Spleen (tissue), 11 donors: ENCODE measurements at regions not wholly inside any gene's neighbourhood (a gene's known extent, or its start where the extent isn't known, plus 50 kb on each side); places are given as distances from the start of the nearest gene placed in this dataset.

Experiments
- DNase-seq: peaks from one replicate; pipeline ENCODE4 v3.0.0-alpha.2; 2020
- H3K27ac ChIP-seq, 8 donors: fragments of 200-600 bp; sonication (generic) in 7 of 8; 1 replicate in 4 of 8; 2 replicates in 4 of 8; pipeline versions ENCODE4 v1.5.0 to v1.8.0; 2016 to 2021; ENCODE audit warnings: inconsistent platforms in 4 of 8, mild to moderate bottlenecking in 4 of 8, moderate library complexity in 1 of 8
- H3K27me3 ChIP-seq, 7 donors: fragments of 200-600 bp; sonication (generic) in 6 of 7; replicated peaks in 1 of 7; 1 replicate in 4 of 7; 2 replicates in 3 of 7; pipeline versions ENCODE4 v1.5.0 to v1.8.0; 2016 to 2021; ENCODE audit warnings: inconsistent platforms in 3 of 7, mild to moderate bottlenecking in 1 of 7
- H3K36me3 ChIP-seq, 6 donors: fragments of 200-600 bp; sonication (generic) in 5 of 6; 1 replicate in 4 of 6; 2 replicates in 2 of 6; pipeline versions ENCODE4 v1.5.0 to v1.8.0; 2016 to 2021; ENCODE audit warnings: inconsistent platforms in 2 of 6
- H3K4me1 ChIP-seq, 6 donors: fragments of 200-600 bp; sonication (generic) in 5 of 6; 1 replicate in 3 of 6; 2 replicates in 3 of 6; pipeline versions ENCODE4 v1.5.0 to v1.8.0; 2016 to 2021; ENCODE audit warnings: inconsistent platforms in 3 of 6
- H3K4me3 ChIP-seq, 8 donors: fragments of 200-600 bp; sonication (generic) in 7 of 8; 1 replicate in 4 of 8; 2 replicates in 4 of 8; pipeline versions ENCODE4 v1.5.0 to v1.8.0; 2016 to 2021; ENCODE audit warnings: inconsistent platforms in 4 of 8, mild to moderate bottlenecking in 4 of 8, moderate library complexity in 2 of 8
- H3K9me3 ChIP-seq, 8 donors: fragments of 200-600 bp; sonication (generic) in 7 of 8; 1 replicate in 4 of 8; 2 replicates in 4 of 8; pipeline versions ENCODE4 v1.5.0 to v1.8.0; 2016 to 2021; ENCODE audit warnings: inconsistent platforms in 4 of 8
- POLR2A ChIP-seq, 3 donors: fragments of 450-650 bp; IDR thresholded peaks; one replicate each; pipeline ENCODE4 v1.5.1; 2017; ENCODE audit warnings: antibody characterized with exemption in 3 of 3, mild to moderate bottlenecking in 1 of 3
- POLR2AphosphoS5 ChIP-seq, 3 donors: sonication (generic); formaldehyde crosslinking; IDR thresholded peaks; one replicate each; pipeline ENCODE4 v1.5.1; 2017; ENCODE audit warnings: antibody characterized with exemption in 3 of 3
- whole genome bisulfite sequencing, 5 donors: extraction: QIAGEN DNeasy Blood & Tissue Kit in 3 of 5; methylation state at CpG; one replicate each; pipeline versions ENCODE4 v1.1.5 to v1.1.7; 2013 to 2018; 5-methylcytosine and 5-hydroxymethylcytosine counted together
- intact Hi-C: fragments of 100-400 bp; cut with DNase I; formaldehyde crosslinking; loops from one replicate; pipeline ENCODE4 v1.15.0; 2023; ENCODE audit warnings: low total_unique reads
- TF ChIP-seq, protein P1 (sequence below), 11 experiments: fragments of 200-600 bp in 7 of 11; fragments of 450-650 bp in 4 of 11; sonication (generic) in 4 of 11; IDR thresholded peaks in 8 of 11; conservative IDR thresholded peaks in 3 of 11; 1 replicate in 7 of 11; 2 replicates in 4 of 11; pipeline versions ENCODE4 v1.4.0 to v1.8.0; 2016 to 2021; ENCODE audit warnings: antibody characterized with exemption in 11 of 11, inconsistent platforms in 4 of 11, mild to moderate bottlenecking in 1 of 11
- donor health status: healthy with polysubstance abuse.
- donor health status: DM: no; HTN: no; CAD: no; lungs with moderate emphysema.
- donor health status: DM: no; HTN: no; CAD: no.
- donor health status: Bipolar disorder and iron deficiency.
- donor health status: healthy.
- donor health status: DM: no; HTN: no; CAD: no.
- donor health status: DM: yes; HTN: yes; CAD: no.

DNA sequence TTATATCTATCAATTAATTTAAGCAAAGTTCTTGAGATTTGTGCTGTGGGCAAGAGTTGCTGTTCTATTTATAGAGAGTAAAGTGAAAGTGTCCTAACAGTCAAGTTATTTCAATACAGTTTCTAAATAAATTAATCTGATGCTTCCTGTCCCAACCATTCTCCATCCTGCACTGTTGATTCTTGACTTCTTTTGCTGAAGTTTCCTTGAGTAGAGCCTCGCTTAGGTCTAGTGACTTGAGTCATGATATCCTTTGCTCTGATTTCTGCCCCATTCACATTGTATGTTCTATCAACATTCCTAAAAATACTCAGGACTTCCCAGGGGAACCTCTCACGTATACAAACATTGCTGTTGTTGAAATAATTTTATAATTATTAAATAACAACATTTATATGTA lies 498.4 kb upstream of the ALCAM start:
- no peak for DNase-seq
- H3K9me3 ChIP-seq: no peaks in the 10 kb centered on the region
- intact Hi-C loops: no loop called here
- no peaks in the 10 kb centered on the region for H3K4me1 ChIP-seq
- 53 to 78% (median 70%) methylated on average over 2 of the region's 2 CpGs for WGBS, 5 donors
- H3K36me3 ChIP-seq: no peaks in the 10 kb centered on the region
- H3K27ac ChIP-seq: no peak overlapping the region
- no peaks in the 10 kb centered on the region for H3K27me3 ChIP-seq
- no peak overlapping the region for H3K4me3 ChIP-seq
- TF ChIP-seq POLR2AphosphoS5 (IDR thresholded peaks at IDR 0.05): no peak
- TF ChIP-seq, protein P1, sequence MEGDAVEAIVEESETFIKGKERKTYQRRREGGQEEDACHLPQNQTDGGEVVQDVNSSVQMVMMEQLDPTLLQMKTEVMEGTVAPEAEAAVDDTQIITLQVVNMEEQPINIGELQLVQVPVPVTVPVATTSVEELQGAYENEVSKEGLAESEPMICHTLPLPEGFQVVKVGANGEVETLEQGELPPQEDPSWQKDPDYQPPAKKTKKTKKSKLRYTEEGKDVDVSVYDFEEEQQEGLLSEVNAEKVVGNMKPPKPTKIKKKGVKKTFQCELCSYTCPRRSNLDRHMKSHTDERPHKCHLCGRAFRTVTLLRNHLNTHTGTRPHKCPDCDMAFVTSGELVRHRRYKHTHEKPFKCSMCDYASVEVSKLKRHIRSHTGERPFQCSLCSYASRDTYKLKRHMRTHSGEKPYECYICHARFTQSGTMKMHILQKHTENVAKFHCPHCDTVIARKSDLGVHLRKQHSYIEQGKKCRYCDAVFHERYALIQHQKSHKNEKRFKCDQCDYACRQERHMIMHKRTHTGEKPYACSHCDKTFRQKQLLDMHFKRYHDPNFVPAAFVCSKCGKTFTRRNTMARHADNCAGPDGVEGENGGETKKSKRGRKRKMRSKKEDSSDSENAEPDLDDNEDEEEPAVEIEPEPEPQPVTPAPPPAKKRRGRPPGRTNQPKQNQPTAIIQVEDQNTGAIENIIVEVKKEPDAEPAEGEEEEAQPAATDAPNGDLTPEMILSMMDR (IDR thresholded peaks at IDR 0.05 in 8 of 11, conservative IDR thresholded peaks at IDR 0.05 in 3 of 11): no peak
- TF ChIP-seq POLR2A (IDR thresholded peaks at IDR 0.05): no peak

DNA sequence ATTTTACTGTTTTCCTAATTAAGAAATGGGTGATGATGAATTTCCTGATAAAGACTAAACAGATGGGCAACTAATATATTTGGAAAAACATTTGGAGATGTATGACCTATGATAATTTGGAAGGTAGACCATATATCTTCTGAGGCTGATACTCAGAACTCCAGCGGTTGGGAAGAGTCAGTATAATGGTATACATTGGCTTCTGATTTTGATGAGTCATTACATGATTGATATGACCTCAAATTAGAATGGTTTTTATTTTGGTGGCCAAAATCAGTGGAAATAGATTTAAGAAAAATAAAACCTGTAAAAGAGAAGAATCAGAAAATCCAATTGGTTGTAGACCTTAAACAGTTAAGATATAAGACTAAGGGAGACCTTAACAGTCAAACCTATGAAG lies 496.4 kb upstream of the ALCAM start:
- TF ChIP-seq, protein P1 (IDR thresholded peaks at IDR 0.05 in 8 of 11, conservative IDR thresholded peaks at IDR 0.05 in 3 of 11): no peak
- no peak for TF ChIP-seq POLR2AphosphoS5 (IDR thresholded peaks at IDR 0.05)
- no peak for TF ChIP-seq POLR2A (IDR thresholded peaks at IDR 0.05)
- intact Hi-C loops: no loop called here
- no peaks in the 10 kb centered on the region for H3K9me3 ChIP-seq
- H3K27me3 ChIP-seq: no peaks in the 10 kb centered on the region
- WGBS, 5 donors: 88 to 97% (median 93%) methylated on average over 1 of the region's 1 CpG
- H3K27ac ChIP-seq: no peak overlapping the region
- no peaks in the 10 kb centered on the region for H3K36me3 ChIP-seq
- no peak for DNase-seq
- no peak overlapping the region for H3K4me3 ChIP-seq
- H3K4me1 ChIP-seq: no peaks in the 10 kb centered on the region

DNA sequence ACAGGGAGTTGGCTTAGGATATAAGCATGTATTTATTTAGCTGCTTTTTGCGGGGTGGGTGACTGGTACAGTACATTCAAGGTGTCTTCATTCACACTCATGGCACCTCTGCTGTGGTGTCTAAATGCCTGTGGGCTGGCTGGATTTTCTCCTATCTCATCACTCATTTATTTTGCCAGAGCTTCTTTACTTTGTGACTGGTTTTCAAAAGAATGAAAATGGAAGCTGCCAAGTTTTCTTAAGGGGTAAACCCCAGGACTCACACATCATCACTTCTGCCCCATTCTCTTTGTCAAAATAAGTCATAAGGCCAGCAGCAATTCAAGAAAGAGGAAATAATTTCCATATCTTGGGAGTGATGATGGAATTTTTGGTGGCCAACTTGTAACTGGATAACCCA lies 493.4 kb upstream of the ALCAM start:
- TF ChIP-seq POLR2AphosphoS5 (IDR thresholded peaks at IDR 0.05): no peak
- TF ChIP-seq, protein P1 (IDR thresholded peaks at IDR 0.05 in 8 of 11, conservative IDR thresholded peaks at IDR 0.05 in 3 of 11): no peak
- TF ChIP-seq POLR2A (IDR thresholded peaks at IDR 0.05): no peak
- no peak for DNase-seq
- H3K27ac ChIP-seq: no peak overlapping the region
- no peaks in the 10 kb centered on the region for H3K9me3 ChIP-seq
- intact Hi-C loops: no loop called here
- H3K36me3 ChIP-seq: no peaks in the 10 kb centered on the region
- H3K4me1 ChIP-seq: no peaks in the 10 kb centered on the region
- no peak overlapping the region for H3K4me3 ChIP-seq
- H3K27me3 ChIP-seq: no peaks in the 10 kb centered on the region
- 85 to 98% (median 93%) methylated on average over 1 of the region's 1 CpG for WGBS, 5 donors

DNA sequence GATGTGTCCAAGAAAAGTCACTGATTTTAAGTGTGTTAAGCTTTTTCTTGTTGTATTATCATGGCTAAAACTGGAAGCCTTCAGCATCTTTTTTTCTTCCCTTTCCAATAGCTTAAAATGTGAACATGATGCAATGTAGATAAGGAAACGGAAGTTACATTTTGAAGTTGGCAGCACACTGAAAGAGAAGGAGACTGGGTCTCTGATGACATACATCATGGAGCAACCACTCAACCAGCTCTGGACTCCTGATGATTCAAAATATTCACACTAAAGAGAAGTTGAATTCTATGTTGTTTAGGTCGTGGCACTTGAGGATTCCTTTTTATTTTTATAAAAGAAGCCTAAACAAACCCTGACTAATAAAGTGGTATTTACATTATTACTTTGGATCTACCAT lies 488.3 kb upstream of the ALCAM start:
- no peaks in the 10 kb centered on the region for H3K36me3 ChIP-seq
- H3K27ac ChIP-seq: no peak overlapping the region
- TF ChIP-seq POLR2A (IDR thresholded peaks at IDR 0.05): no peak
- TF ChIP-seq, protein P1 (IDR thresholded peaks at IDR 0.05 in 8 of 11, conservative IDR thresholded peaks at IDR 0.05 in 3 of 11): no peak
- TF ChIP-seq POLR2AphosphoS5 (IDR thresholded peaks at IDR 0.05): no peak
- DNase-seq: no peak
- no peaks in the 10 kb centered on the region for H3K27me3 ChIP-seq
- WGBS, 5 donors: 47 to 68% (median 52%) methylated on average over 2 of the region's 2 CpGs
- no peaks in the 10 kb centered on the region for H3K4me1 ChIP-seq
- H3K4me3 ChIP-seq: no peak overlapping the region
- intact Hi-C loops: no loop called here
- no peaks in the 10 kb centered on the region for H3K9me3 ChIP-seq
